ENCODE measurements at regions not wholly inside any gene's neighbourhood (a gene's known extent, or its start where the extent isn't known, plus 50 kb on each side); places are given as distances from the start of the nearest gene placed in this dataset.

DNA sequence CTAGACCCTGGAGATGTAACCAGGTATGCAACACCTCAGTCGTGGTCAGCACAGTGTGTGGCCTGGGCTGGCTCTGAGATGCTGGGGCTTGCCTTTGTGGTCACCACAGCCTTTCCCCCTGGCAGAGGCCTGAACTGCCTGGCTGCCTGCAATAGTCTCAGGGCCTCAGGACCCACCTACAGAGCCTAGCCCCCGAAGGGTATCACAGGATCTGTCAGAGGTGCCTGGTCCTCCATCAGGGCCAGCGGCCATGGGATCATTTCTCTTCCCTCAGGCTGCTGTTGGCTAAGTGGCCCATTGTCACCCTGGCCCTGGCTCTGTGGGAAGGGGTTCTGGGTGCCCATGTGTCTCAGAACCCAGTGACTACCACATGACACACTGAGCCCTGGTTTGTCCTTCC, 141.6 kb downstream of the CYP26A1 start:
- TF ChIP-seq, protein P1, sequence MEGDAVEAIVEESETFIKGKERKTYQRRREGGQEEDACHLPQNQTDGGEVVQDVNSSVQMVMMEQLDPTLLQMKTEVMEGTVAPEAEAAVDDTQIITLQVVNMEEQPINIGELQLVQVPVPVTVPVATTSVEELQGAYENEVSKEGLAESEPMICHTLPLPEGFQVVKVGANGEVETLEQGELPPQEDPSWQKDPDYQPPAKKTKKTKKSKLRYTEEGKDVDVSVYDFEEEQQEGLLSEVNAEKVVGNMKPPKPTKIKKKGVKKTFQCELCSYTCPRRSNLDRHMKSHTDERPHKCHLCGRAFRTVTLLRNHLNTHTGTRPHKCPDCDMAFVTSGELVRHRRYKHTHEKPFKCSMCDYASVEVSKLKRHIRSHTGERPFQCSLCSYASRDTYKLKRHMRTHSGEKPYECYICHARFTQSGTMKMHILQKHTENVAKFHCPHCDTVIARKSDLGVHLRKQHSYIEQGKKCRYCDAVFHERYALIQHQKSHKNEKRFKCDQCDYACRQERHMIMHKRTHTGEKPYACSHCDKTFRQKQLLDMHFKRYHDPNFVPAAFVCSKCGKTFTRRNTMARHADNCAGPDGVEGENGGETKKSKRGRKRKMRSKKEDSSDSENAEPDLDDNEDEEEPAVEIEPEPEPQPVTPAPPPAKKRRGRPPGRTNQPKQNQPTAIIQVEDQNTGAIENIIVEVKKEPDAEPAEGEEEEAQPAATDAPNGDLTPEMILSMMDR (optimal IDR thresholded peaks at IDR 0.05 in 1 of 3, IDR thresholded peaks at IDR 0.05 in 1 of 3, conservative IDR thresholded peaks at IDR 0.05 in 1 of 3; ENCODE audit: extremely low read depth in 1 of 3, insufficient read depth in 2 of 3, low read length in 3 of 3), result no peak
- TF ChIP-seq EZH2 (IDR thresholded peaks at IDR 0.05; ENCODE audit: low read length), result no peak

Data from keratinocyte (primary cell).